MM.1S (cell line): ENCODE measurements at regions not wholly inside any gene's neighbourhood (a gene's known extent, or its start where the extent isn't known, plus 50 kb on each side); places are given as distances from the start of the nearest gene placed in this dataset.
"Not testable (repeated sequence)": the region's sequence is repeated elsewhere in the genome, so short reads cannot be mapped to it uniquely, and the experiment has no call there.

Source experiments
- DNase-seq: peaks from one replicate; pipeline ENCODE4 v3.0.0-alpha.2; 2015
- H2AFZ ChIP-seq: fragments of 300-600 bp; sonication (generic); 2 replicates; pipeline ENCODE4 v1.6.0; 2016; ENCODE audit warnings: antibody characterized with exemption, low read length
- H3F3A ChIP-seq: fragments of 300-600 bp; sonication (generic); 2 replicates; pipeline ENCODE4 v1.6.1; 2016; ENCODE audit warnings: mild to moderate bottlenecking, antibody characterized with exemption, low read length, moderate library complexity, mixed read lengths; ENCODE audit not compliant: insufficient read depth
- H3K27ac ChIP-seq: fragments of 300-600 bp; sonication (generic); 2 replicates; pipeline ENCODE4 v1.5.1; 2016; ENCODE audit warnings: mild to moderate bottlenecking, low read length
- H3K27me3 ChIP-seq: fragments of 300-600 bp; sonication (generic); replicated peaks from 2 replicates; pipeline ENCODE4 v1.6.0; 2016; ENCODE audit warnings: low read length; ENCODE audit not compliant: insufficient read depth
- H3K36me3 ChIP-seq: fragments of 300-600 bp; sonication (generic); replicated peaks from 2 replicates; pipeline ENCODE4 v1.6.1; 2016; ENCODE audit warnings: mild to moderate bottlenecking, low read length, mixed read lengths; ENCODE audit not compliant: insufficient read depth
- H3K4me1 ChIP-seq: fragments of 300-600 bp; sonication (generic); 2 replicates; pipeline ENCODE4 v1.6.1; 2016; ENCODE audit warnings: low read length, mixed read lengths
- H3K4me2 ChIP-seq: fragments of 300-600 bp; sonication (generic); 2 replicates; pipeline ENCODE4 v1.6.0; 2016; ENCODE audit warnings: low read depth, low read length
- H3K4me3 ChIP-seq: fragments of 300-600 bp; sonication (generic); 2 replicates; pipeline ENCODE4 v1.5.1; 2016; ENCODE audit warnings: low read length, mixed read lengths
- H3K79me2 ChIP-seq: fragments of 300-600 bp; sonication (generic); 2 replicates; pipeline ENCODE4 v1.6.1; 2016; ENCODE audit warnings: mixed run types, low read length, mixed read lengths
- H3K9ac ChIP-seq: fragments of 300-600 bp; sonication (generic); 2 replicates; pipeline ENCODE4 v1.6.1; 2016; ENCODE audit warnings: low read length, mixed read lengths
- H3K9me2 ChIP-seq: fragments of 300-600 bp; sonication (generic); replicated peaks from 2 replicates; pipeline ENCODE4 v1.6.1; 2016; ENCODE audit warnings: mild to moderate bottlenecking, low read length, mixed read lengths; ENCODE audit not compliant: insufficient read depth
- H3K9me3 ChIP-seq: fragments of 300-600 bp; sonication (generic); replicated peaks from 2 replicates; pipeline ENCODE4 v1.6.1; 2016; ENCODE audit warnings: mild to moderate bottlenecking, low read length, mixed read lengths; ENCODE audit not compliant: insufficient read depth
- H4K20me1 ChIP-seq: fragments of 300-600 bp; sonication (generic); 2 replicates; pipeline ENCODE4 v1.6.1; 2016; ENCODE audit warnings: mild to moderate bottlenecking, low read length, moderate library complexity, mixed read lengths; ENCODE audit not compliant: insufficient read depth
- EZH2 ChIP-seq: fragments of 300-600 bp; sonication (generic); optimal IDR thresholded peaks from 2 replicates; pipeline ENCODE3; 2017; ENCODE audit warnings: low read depth, mild to moderate bottlenecking, antibody characterized with exemption, low read length, mixed read lengths
- EZH2phosphoT487 ChIP-seq: fragments of 300-600 bp; sonication (generic); IDR thresholded peaks from 2 replicates; pipeline ENCODE4 v1.6.1; 2018; ENCODE audit warnings: antibody characterized with exemption, low read length
- TF ChIP-seq, protein P1 (sequence below): fragments of 300-600 bp; sonication (generic); IDR thresholded peaks from 2 replicates; pipeline ENCODE4 v1.5.1; 2016; ENCODE audit warnings: antibody characterized with exemption, low read length, mixed read lengths

DNA sequence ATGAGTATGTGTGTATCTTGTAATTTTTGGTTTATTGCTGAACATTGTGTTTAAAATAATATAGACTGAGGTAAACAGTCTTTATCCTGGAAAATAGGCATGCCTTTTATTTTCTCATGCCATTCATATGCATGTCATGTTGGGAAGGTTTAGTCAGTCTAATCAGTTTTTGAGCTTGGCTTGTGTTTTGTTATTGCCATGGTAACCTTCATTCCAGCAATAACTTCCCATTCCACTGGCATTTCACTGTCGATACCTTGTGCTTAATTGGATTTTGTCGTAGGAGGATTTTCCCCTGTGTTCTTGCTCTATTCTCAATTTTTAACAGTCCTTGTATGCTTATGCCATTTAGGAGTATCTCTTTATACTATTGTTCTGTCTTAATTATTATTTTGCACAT is 563.6 kb downstream of the TTLL7 start:
- H3K27ac ChIP-seq, H3K9me2 ChIP-seq, H3K27me3 ChIP-seq, H4K20me1 ChIP-seq, H3K36me3 ChIP-seq, DNase-seq, H2AFZ ChIP-seq, H3K79me2 ChIP-seq, H3K9ac ChIP-seq, H3K4me2 ChIP-seq, H3K9me3 ChIP-seq, H3K4me1 ChIP-seq, H3K4me3 ChIP-seq, H3F3A ChIP-seq: not testable (repeated sequence)

- DNase-seq, H3K4me1 ChIP-seq, H3K4me2 ChIP-seq, H3K27ac ChIP-seq, H3K9me2 ChIP-seq, H3F3A ChIP-seq, H3K9ac ChIP-seq, H3K36me3 ChIP-seq, H4K20me1 ChIP-seq, H3K27me3 ChIP-seq, H3K9me3 ChIP-seq, H3K79me2 ChIP-seq, H2AFZ ChIP-seq, H3K4me3 ChIP-seq: not testable (repeated sequence)
These were observed 571.4 kb downstream of the TTLL7 start for GRCh38 chr1:83427566-83427965.

DNA sequence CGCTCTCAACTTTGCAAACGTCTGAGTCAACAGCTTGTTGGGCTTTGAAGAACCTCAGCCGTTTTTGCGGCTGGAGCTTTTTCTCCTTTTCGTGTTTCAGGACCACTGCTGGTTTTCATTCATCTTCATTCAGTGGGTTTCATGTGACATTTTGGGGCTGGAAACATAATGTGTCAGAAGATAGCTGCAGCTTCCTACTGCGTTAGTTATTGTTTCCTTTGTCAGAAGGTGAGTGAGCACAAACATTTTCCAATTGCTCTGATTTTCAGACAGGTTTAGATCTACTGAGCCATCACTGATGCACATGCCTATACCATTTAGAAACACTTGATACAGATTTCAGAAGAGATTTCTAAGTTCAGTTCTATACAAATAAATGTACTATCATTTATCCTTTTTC is 575.5 kb downstream of the TTLL7 start:
- not testable (repeated sequence) for H3K27me3 ChIP-seq, H3K9ac ChIP-seq, H3K9me3 ChIP-seq, H4K20me1 ChIP-seq, H3F3A ChIP-seq, DNase-seq, H3K4me2 ChIP-seq, H2AFZ ChIP-seq, H3K4me1 ChIP-seq, H3K4me3 ChIP-seq, H3K36me3 ChIP-seq, H3K27ac ChIP-seq, H3K79me2 ChIP-seq, H3K9me2 ChIP-seq

DNA sequence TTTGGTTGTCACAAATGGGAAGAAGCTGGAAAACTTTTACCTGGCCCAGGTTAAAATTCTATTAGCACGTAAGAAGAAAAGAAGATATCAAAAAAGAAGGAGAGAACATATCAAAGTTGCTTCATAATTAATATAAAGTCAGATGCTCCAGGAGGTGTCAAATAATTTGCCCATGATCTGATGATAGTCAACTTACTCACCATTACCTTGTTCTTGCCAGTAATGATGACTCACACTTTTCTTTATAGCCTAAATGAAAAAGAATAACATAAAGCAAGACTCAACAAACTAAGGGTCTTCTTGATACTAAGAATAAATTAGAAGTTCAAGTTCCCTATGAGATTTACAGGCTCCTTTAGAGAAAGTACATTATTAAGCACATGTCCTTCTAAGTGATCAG is 580.4 kb downstream of the TTLL7 start:
- Histone ChIP-seq H3K9me3 (no peaks in the 10 kb centered on the region), H3K79me2 (no peaks in the 10 kb centered on the region), H3K4me2 (no peak overlapping the region), H2AFZ (no peak overlapping the region), H3K27ac (no peak overlapping the region), H3F3A (no peaks in the 10 kb centered on the region), H4K20me1 (no peaks in the 10 kb centered on the region), H3K9ac (no peak overlapping the region), H3K27me3 (no peaks in the 10 kb centered on the region), H3K4me1 (no peaks in the 10 kb centered on the region), H3K36me3 (no peaks in the 10 kb centered on the region), H3K4me3 (no peak overlapping the region), H3K9me2 (no peaks in the 10 kb centered on the region)
- no peak for DNase-seq
- TF ChIP-seq EZH2 (no peak), EZH2phosphoT487 (no peak)
- TF ChIP-seq, protein P1, sequence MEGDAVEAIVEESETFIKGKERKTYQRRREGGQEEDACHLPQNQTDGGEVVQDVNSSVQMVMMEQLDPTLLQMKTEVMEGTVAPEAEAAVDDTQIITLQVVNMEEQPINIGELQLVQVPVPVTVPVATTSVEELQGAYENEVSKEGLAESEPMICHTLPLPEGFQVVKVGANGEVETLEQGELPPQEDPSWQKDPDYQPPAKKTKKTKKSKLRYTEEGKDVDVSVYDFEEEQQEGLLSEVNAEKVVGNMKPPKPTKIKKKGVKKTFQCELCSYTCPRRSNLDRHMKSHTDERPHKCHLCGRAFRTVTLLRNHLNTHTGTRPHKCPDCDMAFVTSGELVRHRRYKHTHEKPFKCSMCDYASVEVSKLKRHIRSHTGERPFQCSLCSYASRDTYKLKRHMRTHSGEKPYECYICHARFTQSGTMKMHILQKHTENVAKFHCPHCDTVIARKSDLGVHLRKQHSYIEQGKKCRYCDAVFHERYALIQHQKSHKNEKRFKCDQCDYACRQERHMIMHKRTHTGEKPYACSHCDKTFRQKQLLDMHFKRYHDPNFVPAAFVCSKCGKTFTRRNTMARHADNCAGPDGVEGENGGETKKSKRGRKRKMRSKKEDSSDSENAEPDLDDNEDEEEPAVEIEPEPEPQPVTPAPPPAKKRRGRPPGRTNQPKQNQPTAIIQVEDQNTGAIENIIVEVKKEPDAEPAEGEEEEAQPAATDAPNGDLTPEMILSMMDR: no peak

DNA sequence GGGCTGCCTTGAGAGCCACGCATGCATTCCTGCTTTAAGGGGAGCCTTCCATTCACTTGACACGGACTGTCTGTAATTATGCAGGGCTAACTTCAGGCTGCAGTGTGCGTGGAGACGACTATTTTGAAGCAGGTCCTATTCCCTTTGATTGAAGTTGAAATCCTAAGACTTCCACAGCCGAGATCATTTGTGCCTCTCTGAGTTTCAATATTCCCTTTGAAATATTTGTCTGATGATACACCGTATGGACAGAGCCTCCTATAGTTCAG is 585.2 kb downstream of the TTLL7 start:
- H3K79me2 ChIP-seq, H3K9me3 ChIP-seq, H3K4me3 ChIP-seq, H3K27ac ChIP-seq, H3F3A ChIP-seq, H2AFZ ChIP-seq, H3K4me1 ChIP-seq, H3K27me3 ChIP-seq, H3K4me2 ChIP-seq, H3K9me2 ChIP-seq, H3K36me3 ChIP-seq, H3K9ac ChIP-seq, DNase-seq, H4K20me1 ChIP-seq: not testable (repeated sequence)

GRCh38 chr1:83410746-83411413 is 588.1 kb downstream of the TTLL7 start:
- not testable (repeated sequence) for H4K20me1 ChIP-seq, H2AFZ ChIP-seq, H3K9ac ChIP-seq, H3K9me2 ChIP-seq, H3K4me2 ChIP-seq, DNase-seq, H3K4me1 ChIP-seq, H3K27ac ChIP-seq, H3F3A ChIP-seq, H3K79me2 ChIP-seq, H3K9me3 ChIP-seq, H3K4me3 ChIP-seq, H3K36me3 ChIP-seq, H3K27me3 ChIP-seq

- DNase-seq, H3K9ac ChIP-seq, H3K4me2 ChIP-seq, H3K79me2 ChIP-seq, H3K4me3 ChIP-seq, H3K27me3 ChIP-seq, H3K27ac ChIP-seq, H4K20me1 ChIP-seq, H3K9me3 ChIP-seq, H3K4me1 ChIP-seq, H3F3A ChIP-seq, H2AFZ ChIP-seq, H3K9me2 ChIP-seq, H3K36me3 ChIP-seq: not testable (repeated sequence)
These were observed 592.1 kb downstream of the TTLL7 start for GRCh38 chr1:83406693-83407371.
